HG02759 (cell line): ENCODE measurements at regions not wholly inside any gene's neighbourhood (a gene's known extent, or its start where the extent isn't known, plus 50 kb on each side); places are given as distances from the start of the nearest gene placed in this dataset.
A peak's percentile ranks its signal among the peaks of the same experiment; 100 is the strongest.

Experiments used
- ATAC-seq: cut with Tn5 transposase; IDR thresholded peaks from one replicate; pipeline ENCODE4 v1.9.1; 2021; ENCODE audit warnings: mild to moderate bottlenecking, moderate library complexity; ENCODE audit not compliant: unreplicated experiment

- no peak for ATAC-seq
Measured at GRCh38 chr17:56648321-56648720, 54.8 kb downstream of the NOG start.

DNA sequence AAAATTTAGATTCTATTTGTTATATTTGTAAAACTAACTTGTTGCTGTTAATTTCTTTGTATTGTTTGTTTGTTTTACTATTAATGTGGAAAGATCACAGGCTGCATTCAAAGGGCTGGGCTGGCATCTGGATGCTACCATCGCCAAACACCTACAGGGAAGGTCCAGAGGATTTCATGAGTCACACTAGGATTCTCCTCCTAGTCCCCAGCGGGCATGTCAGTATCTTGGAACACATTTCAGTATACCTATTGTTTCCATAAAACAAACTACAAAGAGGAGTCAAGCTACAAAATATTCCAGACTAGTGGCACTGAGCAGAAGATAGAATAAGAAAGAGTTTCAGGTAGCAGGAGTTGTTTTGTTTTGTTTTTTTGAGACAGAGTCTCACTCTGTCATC is 55.3 kb downstream of the NOG start:
- ATAC-seq: no peak

DNA sequence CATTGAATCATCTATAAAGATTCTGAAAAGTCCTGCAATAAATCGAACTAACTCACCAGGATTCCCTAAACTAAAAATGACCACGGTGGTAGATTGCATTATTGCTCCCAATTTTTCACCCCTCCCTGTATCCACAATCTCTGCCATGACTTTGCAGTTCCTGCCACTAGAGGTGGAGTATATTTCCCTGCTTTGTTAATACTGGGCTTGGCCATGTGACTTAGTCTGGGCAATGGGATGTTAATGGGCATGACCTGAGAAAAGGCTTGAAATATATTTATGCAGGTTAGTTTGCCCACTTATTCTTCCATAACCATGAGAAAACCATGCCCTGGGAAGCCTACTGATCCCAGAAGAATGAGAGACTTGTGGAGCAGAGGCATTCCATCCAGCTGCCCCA is 59.1 kb downstream of the NOG start:
- no peak for ATAC-seq

- peak; percentile 100 for ATAC-seq
Measured at GRCh38 chr17:56653877-56654276, 60.4 kb downstream of the NOG start.

- no peak for ATAC-seq
Measured at GRCh38 chr17:56656701-56657327, 63.3 kb downstream of the NOG start.

GRCh38 chr17:56658648-56659047 is 65.1 kb downstream of the NOG start:
- ATAC-seq: no peak

GRCh38 chr17:56659622-56660021 is 66.1 kb downstream of the NOG start:
- no peak for ATAC-seq

GRCh38 chr17:56661906-56662305 is 68.4 kb downstream of the NOG start:
- no peak for ATAC-seq

DNA sequence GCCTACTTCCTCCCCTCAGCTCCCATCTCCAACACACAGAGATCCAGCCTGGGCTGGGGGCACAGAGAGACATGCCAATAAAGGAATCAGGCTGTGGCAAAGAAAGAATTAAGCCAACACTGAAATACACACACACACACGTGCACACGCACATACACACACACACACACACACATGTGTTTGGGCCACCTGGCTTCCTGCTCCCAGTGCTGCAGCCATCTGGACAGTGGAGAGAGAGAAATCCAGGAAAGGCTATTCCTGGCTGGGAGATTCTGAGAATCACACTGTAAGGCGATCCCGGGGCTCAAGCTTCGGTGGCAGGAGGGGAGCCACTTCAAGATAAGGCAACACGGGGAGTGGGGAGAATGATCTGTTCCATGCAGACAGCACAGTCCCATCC is 72.4 kb downstream of the NOG start:
- ATAC-seq: no peak

DNA sequence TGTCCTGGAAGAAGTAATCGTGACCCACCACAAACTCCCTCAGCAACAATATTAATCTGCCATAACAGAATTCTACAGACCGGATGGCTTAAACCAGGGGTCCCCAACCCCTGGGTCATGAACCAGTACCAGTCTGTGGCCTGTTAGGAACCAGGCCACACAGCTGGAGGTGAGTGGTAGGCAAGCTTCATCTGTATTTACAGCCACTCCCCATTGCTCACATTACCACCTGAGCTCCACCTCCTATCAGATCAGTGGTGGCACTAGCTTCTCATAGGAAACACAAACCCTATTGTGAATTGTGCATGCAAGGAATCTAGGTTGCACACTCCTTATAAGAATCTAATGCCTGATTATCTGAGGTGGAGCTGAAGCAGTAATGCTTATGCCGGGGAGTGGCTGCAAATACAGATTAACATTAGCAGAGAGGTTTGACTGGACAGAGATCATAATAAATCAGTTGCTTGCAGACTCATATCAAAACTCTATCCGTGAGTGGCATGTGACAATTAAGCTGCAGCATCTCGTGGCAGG is 74.5 kb downstream of the NOG start:
- no peak for ATAC-seq

DNA sequence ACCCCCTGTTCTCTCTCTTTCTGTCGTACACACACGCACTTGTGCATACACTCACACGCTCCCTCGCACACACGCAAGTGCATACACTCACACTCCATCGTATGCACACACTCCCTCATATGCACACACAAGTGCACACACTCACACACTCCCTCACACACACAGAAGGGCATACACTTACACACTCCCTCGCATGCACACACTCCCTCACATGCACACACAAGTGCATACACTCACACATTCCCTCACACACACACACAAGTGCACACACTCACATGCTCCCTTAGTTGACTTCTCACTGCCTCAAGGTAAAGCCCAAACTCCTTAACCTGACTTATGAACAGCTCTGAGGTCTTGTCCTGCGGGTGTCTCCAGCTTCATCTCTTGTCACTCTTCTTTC is 78.7 kb downstream of the NOG start:
- ATAC-seq: no peak

GRCh38 chr17:56674401-56674925 is 81.0 kb downstream of the NOG start:
- no peak for ATAC-seq

DNA sequence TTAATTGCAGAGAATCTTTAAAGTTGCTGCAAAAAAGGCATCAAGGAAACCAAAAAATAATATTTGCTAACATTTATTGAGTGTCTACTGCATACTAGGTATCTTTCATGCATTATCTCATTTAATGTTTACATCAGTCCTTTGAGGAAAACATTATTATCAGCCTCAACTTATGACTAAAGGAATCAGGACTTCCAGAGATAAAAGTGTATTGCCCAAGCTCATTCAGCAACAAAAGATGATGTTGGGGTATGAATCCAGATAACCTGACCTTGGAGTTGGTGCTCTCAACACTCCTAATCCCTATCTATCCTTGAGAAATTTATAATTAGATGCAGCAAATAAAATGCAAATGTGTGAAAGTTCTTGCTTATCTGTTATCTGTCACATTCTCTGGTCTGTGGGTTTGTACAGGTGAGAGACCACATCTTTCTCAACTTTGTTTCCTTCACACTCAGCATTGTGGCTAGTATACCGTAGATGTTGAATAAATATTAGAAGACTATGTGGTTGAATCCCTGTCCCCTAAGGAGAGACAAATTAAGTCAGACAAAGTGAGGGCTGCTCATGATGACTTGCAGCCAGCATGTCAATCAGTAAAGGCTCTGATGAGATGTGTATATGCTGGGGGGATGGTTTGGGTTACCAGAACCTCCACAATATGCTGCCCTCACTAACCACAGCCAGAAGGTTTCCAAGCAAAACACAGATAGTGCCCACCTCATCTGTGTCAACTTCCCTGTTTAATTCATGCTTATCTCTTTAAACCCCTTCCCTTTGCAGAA is 82.6 kb downstream of the NOG start:
- no peak for ATAC-seq

GRCh38 chr17:56676810-56677209 is 83.3 kb downstream of the NOG start:
- no peak for ATAC-seq

DNA sequence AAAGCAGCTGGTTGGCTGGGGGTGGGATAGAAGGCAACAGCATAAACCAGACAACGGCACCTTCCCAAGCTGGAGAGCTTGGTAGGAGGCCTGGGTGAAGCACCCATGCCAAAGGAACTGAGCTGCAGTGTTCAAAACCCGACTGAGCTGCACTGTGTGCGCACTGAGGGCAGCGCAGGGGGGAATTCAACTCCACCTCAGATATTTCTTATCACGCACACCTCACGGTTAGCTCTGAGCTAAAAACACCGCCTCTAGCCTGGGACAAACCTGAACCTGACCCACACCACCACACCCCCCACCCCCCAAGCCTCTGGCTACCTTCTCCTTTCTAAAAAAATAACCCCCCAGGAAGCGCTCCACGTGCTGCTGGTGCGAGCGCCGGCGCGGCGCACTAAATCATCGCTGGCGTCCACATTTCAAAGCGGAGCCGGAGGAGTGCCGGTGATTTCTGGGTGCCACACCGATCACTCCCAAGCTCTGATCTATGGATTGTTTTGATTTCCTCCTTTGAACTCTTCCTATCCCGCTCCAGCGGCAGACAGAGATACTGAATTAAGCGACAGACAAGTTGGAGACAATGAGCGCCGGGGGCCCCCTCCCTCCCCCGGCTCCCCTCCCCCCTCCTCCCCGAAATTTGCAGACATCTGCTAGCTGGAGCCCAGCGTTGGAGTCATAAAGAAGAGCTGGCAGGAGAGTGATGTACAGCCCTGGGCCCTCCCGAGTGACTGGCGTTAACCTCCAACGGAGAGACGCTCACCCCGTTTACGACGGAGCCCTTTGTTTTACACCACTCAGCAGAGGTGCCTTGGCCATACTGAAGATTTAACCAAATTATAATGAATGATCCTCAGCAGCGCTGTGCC is 85.0 kb downstream of the NOG start:
- no peak for ATAC-seq

GRCh38 chr17:56679115-56679776 is 85.7 kb downstream of the NOG start:
- no peak for ATAC-seq

GRCh38 chr17:56679777-56680422 is 86.4 kb downstream of the NOG start:
- no peak for ATAC-seq

- ATAC-seq: no peak
Measured at GRCh38 chr17:56680676-56681075, 87.2 kb downstream of the NOG start.

GRCh38 chr17:56681561-56682266 is 88.2 kb downstream of the NOG start:
- no peak for ATAC-seq

- ATAC-seq: no peak
Measured at GRCh38 chr17:56688151-56688550, 94.7 kb downstream of the NOG start.
